HG03066 (cell line): ENCODE measurements at regions not wholly inside any gene's neighbourhood (a gene's known extent, or its start where the extent isn't known, plus 50 kb on each side); places are given as distances from the start of the nearest gene placed in this dataset.

Experiments used
- ATAC-seq: cut with Tn5 transposase; IDR thresholded peaks from one replicate; pipeline ENCODE4 v1.9.1; 2021; ENCODE audit warnings: low read depth; ENCODE audit not compliant: unreplicated experiment

GRCh38 chr4:14575289-14575688 is 427.0 kb upstream of the CPEB2 start:
- ATAC-seq, result no peak

GRCh38 chr4:14575919-14576318 is 426.4 kb upstream of the CPEB2 start:
- ATAC-seq, result no peak

- no peak for ATAC-seq
Measured at GRCh38 chr4:14580061-14580460, 422.2 kb upstream of the CPEB2 start.

GRCh38 chr4:14581741-14582140 is 420.5 kb upstream of the CPEB2 start:
- no peak for ATAC-seq

- ATAC-seq, result no peak
Measured at GRCh38 chr4:14582677-14583076, 419.6 kb upstream of the CPEB2 start.

- ATAC-seq, result no peak
Measured at GRCh38 chr4:14583331-14583730, 418.9 kb upstream of the CPEB2 start.

- ATAC-seq, result no peak
Measured at GRCh38 chr4:14583752-14584151, 418.5 kb upstream of the CPEB2 start.

GRCh38 chr4:14592950-14593349 is 409.3 kb upstream of the CPEB2 start:
- ATAC-seq, result no peak

GRCh38 chr4:14596028-14596427 is 406.3 kb upstream of the CPEB2 start:
- no peak for ATAC-seq

GRCh38 chr4:14596437-14596836 is 405.8 kb upstream of the CPEB2 start:
- no peak for ATAC-seq

GRCh38 chr4:14596904-14597303 is 405.4 kb upstream of the CPEB2 start:
- ATAC-seq, result no peak

GRCh38 chr4:14602206-14602605 is 400.1 kb upstream of the CPEB2 start:
- ATAC-seq, result no peak

- no peak for ATAC-seq
Measured at GRCh38 chr4:14607001-14607400, 395.3 kb upstream of the CPEB2 start.

GRCh38 chr4:14607578-14607977 is 394.7 kb upstream of the CPEB2 start:
- ATAC-seq, result no peak

- ATAC-seq, result no peak
Measured at GRCh38 chr4:14608630-14609029, 393.7 kb upstream of the CPEB2 start.

GRCh38 chr4:14614840-14615239 is 387.4 kb upstream of the CPEB2 start:
- no peak for ATAC-seq

GRCh38 chr4:14615671-14616070 is 386.6 kb upstream of the CPEB2 start:
- ATAC-seq, result no peak

- ATAC-seq, result no peak
Measured at GRCh38 chr4:14620567-14621141, 381.6 kb upstream of the CPEB2 start.

- ATAC-seq, result no peak
Measured at GRCh38 chr4:14621731-14622463, 380.4 kb upstream of the CPEB2 start.

- ATAC-seq, result no peak
Measured at GRCh38 chr4:14627038-14627437, 375.2 kb upstream of the CPEB2 start.

GRCh38 chr4:14631806-14632440 is 370.4 kb upstream of the CPEB2 start:
- ATAC-seq, result no peak

- ATAC-seq, result no peak
Measured at GRCh38 chr4:14636563-14636962, 365.7 kb upstream of the CPEB2 start.
